ENCODE measurements at regions not wholly inside any gene's neighbourhood (a gene's known extent, or its start where the extent isn't known, plus 50 kb on each side); places are given as distances from the start of the nearest gene placed in this dataset.

DNA sequence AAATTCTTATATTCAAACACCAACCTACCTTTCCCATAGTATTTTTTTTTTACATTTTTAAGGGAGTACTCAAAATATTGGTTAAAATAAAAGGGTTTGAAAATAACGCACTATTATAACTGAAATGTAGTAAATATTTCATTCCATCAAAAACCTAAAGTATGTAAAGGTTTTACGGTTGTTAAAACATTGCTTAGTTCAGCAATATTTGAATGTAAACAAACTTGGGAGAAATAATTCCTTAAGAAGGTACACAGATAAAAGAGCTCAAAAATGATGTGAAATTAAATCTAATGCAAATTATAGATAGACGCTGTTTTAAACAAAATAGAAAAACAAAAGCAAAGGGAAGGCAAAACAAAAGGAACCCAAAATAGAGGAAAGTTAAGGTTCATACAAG lies 1476.9 kb downstream of the PCDH18 start:
- no peak overlapping the region for H3K4me3 ChIP-seq (ENCODE audit: control insufficient read depth, low read depth, low read length)
- TF ChIP-seq CTCF (IDR thresholded peaks at IDR 0.05; ENCODE audit: control insufficient read depth, insufficient read depth, low read depth, low read length, missing control alignments), result no peak
- DNase-seq (ENCODE audit: low read depth), result no peak

GRCh38 chr4:136036744-136037143 lies 1495.5 kb downstream of the PCDH18 start:
- DNase-seq (ENCODE audit: low read depth), result no peak
- no peak overlapping the region for H3K4me3 ChIP-seq (ENCODE audit: control insufficient read depth, low read depth, low read length)
- TF ChIP-seq CTCF (IDR thresholded peaks at IDR 0.05; ENCODE audit: control insufficient read depth, insufficient read depth, low read depth, low read length, missing control alignments), result no peak

DNA sequence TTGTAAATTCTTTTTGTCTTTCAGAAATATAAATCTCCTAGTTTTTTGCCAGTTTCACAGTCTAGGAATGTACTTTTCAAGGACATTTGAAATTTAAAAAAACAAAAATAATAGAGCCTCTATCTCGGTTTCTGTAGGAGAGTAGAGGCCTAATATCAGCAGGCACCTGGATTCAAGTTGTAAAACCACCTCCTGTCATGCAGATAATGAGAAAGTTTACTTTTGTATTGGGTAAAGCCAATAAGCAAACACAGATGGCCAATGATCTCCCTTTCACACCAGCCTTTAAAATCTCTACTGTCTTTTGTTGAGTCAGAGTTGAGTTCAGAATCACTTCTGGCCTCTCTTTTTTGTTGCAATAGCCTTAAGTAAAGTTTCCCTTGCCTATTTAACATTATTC lies 1499.9 kb downstream of the PCDH18 start:
- no peak for DNase-seq (ENCODE audit: low read depth)
- no peak overlapping the region for H3K4me3 ChIP-seq (ENCODE audit: control insufficient read depth, low read depth, low read length)
- no peak for TF ChIP-seq CTCF (IDR thresholded peaks at IDR 0.05; ENCODE audit: control insufficient read depth, insufficient read depth, low read depth, low read length, missing control alignments)

- no peak for DNase-seq (ENCODE audit: low read depth)
- no peak for TF ChIP-seq CTCF (IDR thresholded peaks at IDR 0.05; ENCODE audit: control insufficient read depth, insufficient read depth, low read depth, low read length, missing control alignments)
- no peak overlapping the region for H3K4me3 ChIP-seq (ENCODE audit: control insufficient read depth, low read depth, low read length)
Observed at GRCh38 chr4:136025540-136025939, 1506.8 kb downstream of the PCDH18 start.

- no peak for DNase-seq (ENCODE audit: low read depth)
- H3K4me3 ChIP-seq (ENCODE audit: control insufficient read depth, low read depth, low read length), result no peak overlapping the region
- TF ChIP-seq CTCF (IDR thresholded peaks at IDR 0.05; ENCODE audit: control insufficient read depth, insufficient read depth, low read depth, low read length, missing control alignments), result no peak
Observed at GRCh38 chr4:136017556-136017955, 1514.7 kb downstream of the PCDH18 start.

DNA sequence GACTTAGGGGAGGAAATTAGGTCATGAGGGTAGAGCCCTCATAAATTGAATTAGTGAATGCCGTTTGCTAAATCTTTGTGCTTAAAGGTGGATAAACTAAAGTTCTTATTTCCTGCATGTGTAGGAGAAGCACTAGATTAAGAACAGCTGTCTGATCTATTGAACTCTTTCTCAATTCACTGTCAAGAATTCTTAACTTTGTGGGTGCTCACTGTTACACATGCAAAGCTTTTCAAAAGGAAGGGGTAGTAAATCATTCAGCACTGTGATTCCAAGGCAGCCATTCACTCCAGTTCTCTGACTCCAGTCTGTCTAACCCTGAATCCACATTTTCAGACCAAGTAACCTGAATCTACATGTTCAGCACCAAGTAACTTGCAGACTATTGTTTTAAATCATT lies 1520.1 kb downstream of the PCDH18 start:
- H3K4me3 ChIP-seq (ENCODE audit: control insufficient read depth, low read depth, low read length), result no peak overlapping the region
- DNase-seq (ENCODE audit: low read depth), result no peak
- no peak for TF ChIP-seq CTCF (IDR thresholded peaks at IDR 0.05; ENCODE audit: control insufficient read depth, insufficient read depth, low read depth, low read length, missing control alignments)

DNA sequence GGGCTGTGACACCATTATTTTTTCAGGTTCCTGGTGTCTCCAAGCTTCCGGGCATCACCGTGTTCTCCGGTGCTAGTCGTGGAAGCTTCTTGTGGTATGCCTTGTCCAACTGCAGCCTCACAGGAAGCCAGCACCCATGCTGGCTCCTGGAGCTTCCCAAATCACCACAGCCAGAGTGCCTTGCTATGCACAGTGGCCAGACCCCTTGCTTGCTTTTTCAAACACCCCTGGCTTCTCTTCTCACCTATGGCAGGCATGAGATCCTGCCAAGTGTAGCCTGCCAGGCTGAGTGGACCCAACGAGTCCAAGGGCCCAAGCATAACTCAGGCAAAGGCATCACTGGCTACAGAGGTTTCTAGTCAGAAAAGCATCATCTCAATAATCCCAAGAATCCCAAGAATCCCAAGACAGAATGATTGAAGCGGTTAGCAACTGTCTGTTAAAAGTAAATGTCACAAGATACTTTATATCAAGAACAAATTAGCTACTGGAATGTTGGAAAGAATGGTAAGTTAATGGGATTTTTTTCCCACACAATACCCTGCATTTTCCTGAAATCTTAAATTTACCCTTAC lies 1522.9 kb downstream of the PCDH18 start:
- no peak for DNase-seq (ENCODE audit: low read depth)
- no peak for TF ChIP-seq CTCF (IDR thresholded peaks at IDR 0.05; ENCODE audit: control insufficient read depth, insufficient read depth, low read depth, low read length, missing control alignments)
- H3K4me3 ChIP-seq (ENCODE audit: control insufficient read depth, low read depth, low read length), result no peak overlapping the region
